DMS114 treated with DMSO at 0.1 percent for 48 hours (cell line): ENCODE measurements at regions not wholly inside any gene's neighbourhood (a gene's known extent, or its start where the extent isn't known, plus 50 kb on each side); places are given as distances from the start of the nearest gene placed in this dataset.
A peak's percentile ranks its signal among the peaks of the same experiment; 100 is the strongest.
"Not testable (repeated sequence)": the region's sequence is repeated elsewhere in the genome, so short reads cannot be mapped to it uniquely, and the experiment has no call there.

ENCODE experiments used
- DNase-seq: peaks from one replicate; lab custom pipeline; 2025; ENCODE audit not compliant: unreplicated experiment; lab: John Stamatoyannopoulos, UW

DNA sequence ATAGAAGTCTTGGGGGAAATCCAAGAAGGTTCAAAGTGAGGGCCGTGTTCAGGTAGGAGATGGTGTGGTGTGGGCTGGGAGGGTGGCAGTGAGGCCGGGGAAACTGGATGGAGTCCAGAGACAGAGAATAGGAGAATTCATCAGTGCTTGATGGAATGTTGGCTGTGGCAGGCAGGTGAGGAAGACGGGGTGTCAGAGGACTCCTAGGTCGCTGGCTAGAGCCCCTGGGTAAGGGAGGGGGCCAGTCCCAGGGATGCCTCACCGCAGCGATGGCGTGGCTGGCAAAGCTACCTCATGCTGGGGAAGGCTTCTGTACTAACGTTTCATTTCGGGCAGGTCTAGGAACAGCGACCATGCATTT lies 373.0 kb downstream of the RPS24 start:
- no peak for DNase-seq

GRCh38 chr10:78407009-78407711 lies 373.5 kb downstream of the RPS24 start:
- DNase-seq = peak; percentile 93

GRCh38 chr10:78407966-78408365 lies 374.3 kb downstream of the RPS24 start:
- no peak for DNase-seq

GRCh38 chr10:78408671-78409472 lies 375.2 kb downstream of the RPS24 start:
- no peak for DNase-seq

GRCh38 chr10:78410046-78410965 lies 376.6 kb downstream of the RPS24 start:
- no peak for DNase-seq

DNA sequence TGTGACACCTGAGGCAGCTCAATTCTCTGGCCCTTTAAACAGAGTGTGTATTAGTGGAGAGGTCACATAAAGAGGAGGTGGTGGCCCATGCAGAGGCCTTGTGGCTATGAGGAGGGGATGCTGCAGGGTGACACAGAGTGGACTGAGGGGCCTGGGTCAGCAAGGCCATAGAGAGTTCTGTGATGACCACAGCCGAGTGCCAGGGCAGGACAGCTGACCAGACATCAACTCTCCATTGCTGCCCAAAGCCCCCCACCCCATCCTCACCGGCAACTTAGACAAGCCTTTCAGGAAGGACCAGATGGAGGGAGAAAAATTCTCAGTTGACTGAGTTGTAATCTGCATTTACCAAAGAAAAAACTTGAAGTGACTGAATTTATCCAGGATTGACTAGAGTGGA lies 378.1 kb downstream of the RPS24 start:
- no peak for DNase-seq

GRCh38 chr10:78412605-78413004 lies 378.9 kb downstream of the RPS24 start:
- DNase-seq = no peak

GRCh38 chr10:78413076-78414055 lies 379.7 kb downstream of the RPS24 start:
- DNase-seq = no peak

- DNase-seq = no peak
These were observed 380.7 kb downstream of the RPS24 start for GRCh38 chr10:78414380-78414779.

GRCh38 chr10:78415111-78415510 lies 381.4 kb downstream of the RPS24 start:
- DNase-seq = no peak

GRCh38 chr10:78416031-78417011 lies 382.7 kb downstream of the RPS24 start:
- DNase-seq = no peak

- no peak for DNase-seq
These were observed 384.0 kb downstream of the RPS24 start for GRCh38 chr10:78417425-78418370.

DNA sequence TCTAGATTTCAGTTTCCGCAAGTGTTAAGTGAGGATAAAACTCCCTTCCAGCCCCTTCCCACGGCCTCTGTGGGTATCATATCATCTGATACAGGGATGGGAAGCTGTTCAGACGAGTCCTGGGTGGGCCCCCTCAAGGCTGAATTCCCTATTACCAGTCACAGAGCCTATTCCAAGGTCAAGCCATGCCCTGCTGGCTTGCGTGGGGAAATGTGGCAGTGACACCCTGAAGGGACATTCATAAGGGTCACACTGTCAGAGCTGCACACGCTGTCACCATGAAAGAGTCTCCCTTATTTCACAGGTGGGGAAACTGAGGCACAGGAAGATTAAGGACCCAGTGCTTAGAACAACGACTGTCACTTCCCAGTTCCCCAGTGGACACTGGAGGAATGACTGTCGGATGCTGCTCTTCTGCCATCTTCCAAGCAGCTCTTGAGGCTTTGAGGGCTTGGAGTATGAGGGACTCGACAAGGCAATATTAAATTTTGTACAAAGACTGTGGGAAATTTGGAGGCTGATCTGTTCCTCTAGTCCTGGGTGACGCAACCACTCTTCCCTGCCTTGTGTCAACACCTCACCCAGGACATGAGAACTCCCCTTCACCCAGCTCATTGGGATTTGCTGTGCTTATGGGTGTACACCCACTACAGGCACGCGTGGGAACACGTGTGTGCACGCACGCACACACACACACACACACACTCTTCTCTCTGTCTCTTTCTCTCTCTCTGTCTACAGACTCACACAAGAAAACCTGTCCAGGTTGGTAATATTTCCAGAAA lies 386.0 kb downstream of the RPS24 start:
- no peak for DNase-seq

GRCh38 chr10:78420946-78421735 lies 387.5 kb downstream of the RPS24 start:
- DNase-seq = no peak

GRCh38 chr10:78424050-78424449 lies 390.4 kb downstream of the RPS24 start:
- DNase-seq = not testable (repeated sequence)

DNA sequence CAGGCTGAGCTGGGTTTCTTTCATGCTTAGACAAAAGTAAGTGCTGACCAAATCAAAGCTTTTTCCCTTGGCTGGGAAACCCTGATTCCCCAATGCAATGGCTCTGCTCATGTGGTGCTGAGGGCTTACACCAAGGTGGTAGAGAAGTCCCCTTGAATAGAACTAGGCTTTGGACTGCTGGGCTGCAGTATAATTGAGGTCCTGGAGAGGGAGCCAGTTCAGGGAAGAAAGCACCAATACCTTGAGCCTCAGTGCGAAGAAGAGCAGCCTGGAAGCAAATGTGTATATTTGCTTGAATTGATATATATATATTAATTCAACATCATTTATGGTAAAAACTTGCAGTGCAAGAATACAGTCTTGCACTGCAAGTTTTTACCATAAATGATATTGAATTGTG lies 391.1 kb downstream of the RPS24 start:
- DNase-seq = peak; percentile 3
